ENCODE measurements at regions not wholly inside any gene's neighbourhood (a gene's known extent, or its start where the extent isn't known, plus 50 kb on each side); places are given as distances from the start of the nearest gene placed in this dataset.

- no peaks in the 10 kb centered on the region for H3K27me3 ChIP-seq (ENCODE audit: control insufficient read depth, insufficient read depth, low read length)
- no peaks in the 10 kb centered on the region for H3K4me1 ChIP-seq (ENCODE audit: control insufficient read depth, insufficient read depth, low read length)
- no TSS peak for BruUV-seq (replicated peaks)
- intact Hi-C loops (cut with micrococcal nuclease; ENCODE audit: unreplicated experiment) (no loop called here), in situ Hi-C loops (cut with HindIII; ENCODE audit: low pct_unique_long_range_greater_than_20kb, low sequenced_read_pairs) (no loop called here)
- no peak for TF ChIP-seq SIN3A (IDR thresholded peaks at IDR 0.05; ENCODE audit: borderline replicate concordance, insufficient read depth, low read depth, low read length)
- no peak for TF ChIP-seq POLR2AphosphoS5 (IDR thresholded peaks at IDR 0.05; ENCODE audit: low read depth, low read length)
- no peaks in the 10 kb centered on the region for H3K9me3 ChIP-seq (ENCODE audit: control insufficient read depth, insufficient read depth, low read depth, low read length)
- H3K27ac ChIP-seq (ENCODE audit: low read length): no peak overlapping the region
- no peak for DNase-seq (ENCODE audit: low read depth, low spot score)
- ChIA-PET POLR2A (no interaction called here), CTCF (no interaction called here)
- ATAC-seq: no peak
- no peak overlapping the region for H3K4me3 ChIP-seq (ENCODE audit: low read depth in 2 of 2, low read length in 2 of 2)
- H3K36me3 ChIP-seq (ENCODE audit: control insufficient read depth, insufficient read depth, low read length): no peaks in the 10 kb centered on the region
Observed at GRCh38 chr2:12855508-12855907, 138.8 kb downstream of the TRIB2 start.

GRCh38 chr2:12856934-12857601 is 140.3 kb downstream of the TRIB2 start:
- intact Hi-C loops (cut with micrococcal nuclease; ENCODE audit: unreplicated experiment): no loop called here

More at GRCh38 chr2:12856934-12857601, 140.3 kb downstream of the TRIB2 start:
- H3K4me1 ChIP-seq (ENCODE audit: control insufficient read depth, insufficient read depth, low read length): no peaks in the 10 kb centered on the region
- H3K4me3 ChIP-seq (ENCODE audit: low read depth in 2 of 2, low read length in 2 of 2): no peak overlapping the region
- no peaks in the 10 kb centered on the region for H3K27me3 ChIP-seq (ENCODE audit: control insufficient read depth, insufficient read depth, low read length)
- no peak overlapping the region for H3K27ac ChIP-seq (ENCODE audit: low read length)
- in situ Hi-C loops (cut with HindIII; ENCODE audit: low pct_unique_long_range_greater_than_20kb, low sequenced_read_pairs): no loop called here
- TF ChIP-seq CTCF (IDR thresholded peaks at IDR 0.05) (no peak), REST (IDR thresholded peaks at IDR 0.05; ENCODE audit: insufficient read depth in 1 of 2, low read depth in 2 of 2, low read length in 1 of 2) (no peak), SIN3A (IDR thresholded peaks at IDR 0.05; ENCODE audit: borderline replicate concordance, insufficient read depth, low read depth, low read length) (no peak), TCF7L2 (IDR thresholded peaks at IDR 0.05; ENCODE audit: low read depth, low read length) (no peak), POLR2AphosphoS5 (IDR thresholded peaks at IDR 0.05; ENCODE audit: low read depth, low read length) (no peak)
- no TSS peak for BruUV-seq (replicated peaks)
- ATAC-seq (no peak), DNase-seq (ENCODE audit: low read depth, low spot score) (no peak)
- H3K9me3 ChIP-seq (ENCODE audit: control insufficient read depth, insufficient read depth, low read depth, low read length): no peaks in the 10 kb centered on the region
- H3K36me3 ChIP-seq (ENCODE audit: control insufficient read depth, insufficient read depth, low read length): no peaks in the 10 kb centered on the region
- ChIA-PET POLR2A (no interaction called here), CTCF (no interaction called here)

Measured in Panc1 (cell line).